Heart left ventricle (tissue), 13 donors: ENCODE measurements at regions not wholly inside any gene's neighbourhood (a gene's known extent, or its start where the extent isn't known, plus 50 kb on each side); places are given as distances from the start of the nearest gene placed in this dataset.

Source experiments
- POLR2A ChIP-seq, 2 donors: fragments of 450-650 bp; IDR thresholded peaks; one replicate each; pipeline ENCODE4 v1.6.1; 2017; ENCODE audit warnings: antibody characterized with exemption in 2 of 2, mild to moderate bottlenecking in 2 of 2, moderate library complexity in 2 of 2
- TF ChIP-seq, protein P1 (sequence below), 12 donors: fragments of 200-600 bp; sonication (generic) in 4 of 12; IDR thresholded peaks; one replicate each; pipeline versions ENCODE4 v1.5.0 to v1.8.0; 2018 to 2022; ENCODE audit warnings: antibody characterized with exemption in 12 of 12, mild to moderate bottlenecking in 5 of 12
- donor health status: ischemic (EF 13 %, LVEDD 7.1; RV severe dilation, severe dysfunction).
- donor health status: DM: no; HTN: yes; CAD: no.
- donor health status: DM: no; HTN: no; CAD: no.
- donor health status: ischemic (EF 25% LVEDD 6.9; RV normal size, moderate dysfunction).
- donor health status: ischemic (EF 25% LVEDD 5.7; RV mildly dilated, moderate dysfunction).
- donor health status: ischemic (EF 35%, LVEDD 5.7; RV mildly dilated, moderate dysfunction).
- donor health status: nonischemic (EF 11% LVEDD 7.7; RV severe dilation, severe dysfunction).
- donor health status: DM: yes; HTN: yes; CAD: no.
- donor health status: PGD.
- donor health status: ischemic (EF 29% LVEDD 5.4; RV normal size, mild dysfunction).
- donor health status: nonischemic (EF 23%, LVEDD 6.1; RV moderate dilation, normal function).

GRCh38 chr18:71844814-71845213 lies 699.3 kb downstream of the CBLN2 start:
- TF ChIP-seq, protein P1, sequence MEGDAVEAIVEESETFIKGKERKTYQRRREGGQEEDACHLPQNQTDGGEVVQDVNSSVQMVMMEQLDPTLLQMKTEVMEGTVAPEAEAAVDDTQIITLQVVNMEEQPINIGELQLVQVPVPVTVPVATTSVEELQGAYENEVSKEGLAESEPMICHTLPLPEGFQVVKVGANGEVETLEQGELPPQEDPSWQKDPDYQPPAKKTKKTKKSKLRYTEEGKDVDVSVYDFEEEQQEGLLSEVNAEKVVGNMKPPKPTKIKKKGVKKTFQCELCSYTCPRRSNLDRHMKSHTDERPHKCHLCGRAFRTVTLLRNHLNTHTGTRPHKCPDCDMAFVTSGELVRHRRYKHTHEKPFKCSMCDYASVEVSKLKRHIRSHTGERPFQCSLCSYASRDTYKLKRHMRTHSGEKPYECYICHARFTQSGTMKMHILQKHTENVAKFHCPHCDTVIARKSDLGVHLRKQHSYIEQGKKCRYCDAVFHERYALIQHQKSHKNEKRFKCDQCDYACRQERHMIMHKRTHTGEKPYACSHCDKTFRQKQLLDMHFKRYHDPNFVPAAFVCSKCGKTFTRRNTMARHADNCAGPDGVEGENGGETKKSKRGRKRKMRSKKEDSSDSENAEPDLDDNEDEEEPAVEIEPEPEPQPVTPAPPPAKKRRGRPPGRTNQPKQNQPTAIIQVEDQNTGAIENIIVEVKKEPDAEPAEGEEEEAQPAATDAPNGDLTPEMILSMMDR (IDR thresholded peaks at IDR 0.05), result no peak
- TF ChIP-seq POLR2A (IDR thresholded peaks at IDR 0.05), result no peak
